NCI-H2227 treated with DMSO at 0.1 percent for 48 hours (cell line): ENCODE measurements at regions not wholly inside any gene's neighbourhood (a gene's known extent, or its start where the extent isn't known, plus 50 kb on each side); places are given as distances from the start of the nearest gene placed in this dataset.

Experiments used
- DNase-seq: peaks from one replicate; lab custom pipeline; 2025; lab: John Stamatoyannopoulos, UW

DNA sequence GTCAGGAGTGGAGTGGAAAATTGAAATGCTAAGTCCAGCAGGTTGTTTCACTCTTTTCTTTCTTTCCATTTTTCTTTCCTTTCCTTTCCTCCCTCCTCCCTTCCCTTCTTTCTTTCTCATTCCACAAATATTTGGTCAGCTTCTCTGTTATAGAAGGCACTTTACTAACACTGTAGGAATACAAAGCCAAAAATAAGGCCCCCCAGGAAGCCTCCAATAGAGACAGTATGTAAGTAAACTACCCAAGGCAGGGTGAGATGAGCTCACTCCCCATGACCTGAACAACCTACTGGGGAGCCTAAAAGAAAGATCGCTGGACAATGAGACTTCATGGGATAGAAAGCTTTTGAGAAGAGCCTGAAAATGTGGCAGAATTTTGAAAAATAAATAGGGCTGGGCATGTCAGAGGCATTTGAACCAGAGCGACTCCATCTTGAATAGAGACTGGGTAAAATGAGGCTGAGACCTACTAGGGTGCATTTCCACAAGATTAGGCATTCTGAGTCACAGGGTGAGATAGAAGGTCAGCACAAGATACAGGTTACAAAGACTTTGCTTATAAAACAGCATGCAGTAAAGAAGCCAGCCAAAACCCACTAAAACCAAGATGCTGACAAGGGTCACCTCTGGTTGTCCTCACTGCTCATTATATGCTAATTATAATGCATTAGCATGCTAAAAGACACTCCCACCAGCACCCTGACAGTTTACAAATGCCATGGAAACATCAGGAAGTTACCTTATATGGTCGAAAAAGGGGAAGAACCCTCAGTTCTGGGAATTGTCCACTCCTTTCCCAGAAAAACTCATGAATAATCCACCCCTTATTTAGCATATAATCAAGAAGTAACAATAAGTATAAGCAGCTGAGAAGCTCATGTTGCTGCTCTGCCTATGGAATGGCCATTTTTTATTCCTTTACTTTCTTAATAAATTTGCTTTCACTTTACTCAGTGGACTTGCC lies 158.9 kb upstream of the EGFLAM start:
- no peak for DNase-seq

- no peak for DNase-seq
Measured at GRCh38 chr5:38094889-38095288, 163.5 kb upstream of the EGFLAM start.

GRCh38 chr5:38093855-38094254 lies 164.5 kb upstream of the EGFLAM start:
- no peak for DNase-seq

- DNase-seq = no peak
Measured at GRCh38 chr5:38086777-38087176, 171.6 kb upstream of the EGFLAM start.

GRCh38 chr5:38079620-38080402 lies 178.5 kb upstream of the EGFLAM start:
- DNase-seq = no peak

- DNase-seq = no peak
Measured at GRCh38 chr5:38078161-38078560, 180.2 kb upstream of the EGFLAM start.

- no peak for DNase-seq
Measured at GRCh38 chr5:38077652-38078051, 180.7 kb upstream of the EGFLAM start.

GRCh38 chr5:38071831-38072694 lies 186.3 kb upstream of the EGFLAM start:
- no peak for DNase-seq

GRCh38 chr5:38070304-38070950 lies 187.9 kb upstream of the EGFLAM start:
- no peak for DNase-seq

- no peak for DNase-seq
Measured at GRCh38 chr5:38069360-38069759, 189.0 kb upstream of the EGFLAM start.

- no peak for DNase-seq
Measured at GRCh38 chr5:38060354-38060753, 198.0 kb upstream of the EGFLAM start.

GRCh38 chr5:38059876-38060275 lies 198.5 kb upstream of the EGFLAM start:
- no peak for DNase-seq

GRCh38 chr5:38051711-38052511 lies 206.4 kb upstream of the EGFLAM start:
- DNase-seq = no peak

DNA sequence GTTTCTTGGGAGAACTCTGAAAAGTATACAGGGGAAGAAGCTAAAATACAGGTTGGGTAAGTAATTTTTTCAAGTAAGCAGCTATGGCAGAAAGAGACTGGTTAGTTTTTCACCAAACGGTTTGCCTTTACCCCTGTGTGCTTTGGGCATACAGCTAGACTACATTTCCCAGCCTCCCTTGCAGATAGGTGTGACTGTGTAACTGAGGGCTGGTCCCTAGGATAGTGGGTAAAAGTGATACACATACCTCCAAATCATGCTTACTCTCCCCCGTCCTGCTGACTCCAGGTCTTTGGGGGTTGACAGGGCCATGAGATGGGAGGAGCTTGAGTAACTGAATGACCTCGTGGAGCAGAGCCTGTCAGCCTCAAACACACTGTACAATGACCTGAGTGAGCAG lies 208.6 kb upstream of the GDNF start:
- no peak for DNase-seq

- no peak for DNase-seq
Measured at GRCh38 chr5:38046103-38046502, 206.3 kb upstream of the GDNF start.

- no peak for DNase-seq
Measured at GRCh38 chr5:38045446-38045845, 205.6 kb upstream of the GDNF start.

DNA sequence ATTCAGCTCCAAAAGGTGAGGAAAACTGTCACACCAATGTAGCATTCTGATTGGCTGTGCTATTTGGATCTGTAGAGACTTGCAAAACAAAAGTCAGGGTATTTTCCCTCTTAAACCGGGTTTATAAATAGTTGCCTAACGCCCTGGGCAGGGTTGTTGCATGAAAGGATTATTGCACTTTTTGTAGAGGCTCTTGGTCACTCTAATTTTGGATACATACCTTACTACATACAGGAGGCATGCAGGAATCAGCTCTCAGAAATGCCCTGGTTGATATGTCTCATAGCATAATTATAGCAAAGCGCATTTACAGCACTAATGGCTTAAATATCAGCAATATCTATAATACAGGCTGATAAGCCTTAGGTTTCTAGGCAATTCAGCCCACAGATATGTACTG lies 200.0 kb upstream of the GDNF start:
- no peak for DNase-seq

DNA sequence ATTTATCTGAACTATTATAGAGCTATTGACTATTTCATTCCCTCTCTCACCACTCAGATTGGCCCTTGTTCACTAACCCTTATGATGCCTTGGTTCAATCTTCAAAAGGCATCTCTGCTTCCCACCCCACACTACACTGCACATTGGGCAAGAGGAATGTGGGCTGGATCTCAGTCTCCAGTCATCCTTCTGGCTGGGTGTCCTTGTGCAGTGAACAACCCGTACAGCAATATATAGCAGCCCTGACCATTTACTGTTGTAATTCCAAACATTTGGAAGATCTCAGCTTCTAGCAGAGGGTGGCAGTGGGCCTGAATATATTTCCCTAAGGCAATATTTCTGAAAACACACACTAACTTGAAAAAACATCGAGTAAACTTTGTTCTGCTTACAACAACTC lies 199.2 kb upstream of the GDNF start:
- no peak for DNase-seq

GRCh38 chr5:38036765-38037164 lies 196.9 kb upstream of the GDNF start:
- DNase-seq = no peak

DNA sequence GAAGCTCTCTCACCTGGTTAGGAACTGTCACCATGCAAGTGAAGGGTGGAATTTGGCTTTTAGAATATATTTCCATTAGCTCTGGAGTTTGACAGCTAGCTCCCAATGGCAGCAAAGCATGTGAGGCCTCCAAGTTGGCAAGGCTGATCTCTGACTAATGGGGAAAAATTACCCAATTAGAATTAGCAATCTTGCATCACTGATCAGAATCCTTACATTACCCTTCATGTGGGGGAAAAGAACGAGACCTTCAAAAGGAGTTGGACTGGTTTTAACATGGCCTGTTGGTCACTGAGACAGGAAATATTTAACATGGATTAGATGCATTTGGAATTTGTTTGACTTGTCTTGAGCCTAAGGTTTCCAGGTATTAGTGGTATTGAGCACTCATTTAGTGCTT lies 192.3 kb upstream of the GDNF start:
- no peak for DNase-seq

- DNase-seq = no peak
Measured at GRCh38 chr5:38031304-38031703, 191.5 kb upstream of the GDNF start.
